Lung (tissue), 11 donors: ENCODE measurements at regions not wholly inside any gene's neighbourhood (a gene's known extent, or its start where the extent isn't known, plus 50 kb on each side); places are given as distances from the start of the nearest gene placed in this dataset.

Experiments used
- ATAC-seq: fragments of 200-7000 bp; cut with Tn5 transposase; one replicate; pipeline ENCODE4 v1.9.1; 2020; ENCODE audit warnings: moderate number of reproducible peaks; ENCODE audit not compliant: insufficient read depth, low FRiP score
- DNase-seq, 3 donors: peaks; one replicate each; pipeline ENCODE4 v3.0.0-alpha.2; 2013 to 2017
- H3K27ac ChIP-seq, 2 donors: one replicate each; pipeline ENCODE4 v1.5.1; 2013; ENCODE audit warnings: mild to moderate bottlenecking in 2 of 2, moderate library complexity in 2 of 2, control low read depth in 1 of 2, inconsistent platforms in 1 of 2, low read depth in 1 of 2, low read length in 1 of 2
- H3K27me3 ChIP-seq, 3 donors: one replicate each; pipeline ENCODE4 v1.5.1; 2013; ENCODE audit warnings: low read length in 2 of 3; ENCODE audit not compliant: control insufficient read depth in 3 of 3, insufficient read depth in 3 of 3
- H3K36me3 ChIP-seq, 4 donors: one replicate each; pipeline ENCODE4 v1.5.1; 2013; ENCODE audit warnings: low read length in 4 of 4, mild to moderate bottlenecking in 1 of 4, moderate library complexity in 1 of 4; ENCODE audit not compliant: control insufficient read depth in 4 of 4, insufficient read depth in 4 of 4
- H3K4me1 ChIP-seq, 5 donors: one replicate each; pipeline ENCODE4 v1.5.1; 2013; ENCODE audit warnings: low read length in 5 of 5, mild to moderate bottlenecking in 2 of 5, moderate library complexity in 1 of 5; ENCODE audit not compliant: control insufficient read depth in 5 of 5, insufficient read depth in 5 of 5
- H3K4me3 ChIP-seq: one replicate; pipeline ENCODE4 v1.5.1; 2013; ENCODE audit warnings: mild to moderate bottlenecking, control low read depth, moderate library complexity
- H3K9ac ChIP-seq, 2 donors: one replicate each; pipeline ENCODE4 v1.5.1; 2013; ENCODE audit warnings: low read length in 2 of 2, control low read depth in 1 of 2; ENCODE audit not compliant: insufficient read depth in 1 of 2
- H3K9me3 ChIP-seq, 4 donors: one replicate each; pipeline ENCODE4 v1.5.1; 2013; ENCODE audit warnings: low read length in 3 of 4, mild to moderate bottlenecking in 1 of 4, moderate library complexity in 1 of 4; ENCODE audit not compliant: control insufficient read depth in 4 of 4, insufficient read depth in 3 of 4
- CTCF ChIP-seq: IDR thresholded peaks from 2 replicates; pipeline ENCODE4 v1.5.1; 2012; ENCODE audit warnings: mild to moderate bottlenecking; ENCODE audit errors: control extremely low read depth, extremely low read depth
- WGBS, 2 donors: extraction: QIAGEN DNeasy Blood & Tissue Kit; methylation state at CpG; one replicate each; pipeline ENCODE4 v1.1.7; 2013; 5-methylcytosine and 5-hydroxymethylcytosine counted together
- donor health status: control.
- donor health status: control.
- donor health status: Bipolar disorder and iron deficiency.
- donor health status: healthy.
- donor health status: DM: yes; HTN: yes; CAD: no.

- Histone ChIP-seq H3K9ac (no peak overlapping the region), H3K4me1 (no peaks in the 10 kb centered on the region), H3K27ac (no peak overlapping the region), H3K27me3 (no peaks in the 10 kb centered on the region), H3K36me3 (no peaks in the 10 kb centered on the region), H3K4me3 (no peak overlapping the region), H3K9me3 (no peaks in the 10 kb centered on the region)
- TF ChIP-seq CTCF = no peak
- no peak for ATAC-seq
- 67 to 69% methylated on average over 2 of the region's 2 CpGs for whole genome bisulfite sequencing, 2 donors
- DNase-seq = no peak
Measured at GRCh38 chr7:51759985-51760384, 443.4 kb upstream of the COBL start.

GRCh38 chr7:51757960-51758359, 441.4 kb upstream of the COBL start:
- Histone ChIP-seq H3K9ac (no peak overlapping the region), H3K9me3 (no peaks in the 10 kb centered on the region), H3K36me3 (no peaks in the 10 kb centered on the region), H3K4me1 (no peaks in the 10 kb centered on the region), H3K4me3 (no peak overlapping the region), H3K27me3 (no peaks in the 10 kb centered on the region), H3K27ac (no peak overlapping the region)
- ATAC-seq (no peak), DNase-seq (no peak)
- TF ChIP-seq CTCF = no peak
- WGBS, 2 donors = 80 to 89% methylated on average over 6 of the region's 6 CpGs

- ATAC-seq (no peak), DNase-seq (peak in 2 of 3 donors; percentile 3 to 25)
- no peak for TF ChIP-seq CTCF
- Histone ChIP-seq H3K27me3 (no peaks in the 10 kb centered on the region), H3K4me1 (no peaks in the 10 kb centered on the region), H3K36me3 (no peaks in the 10 kb centered on the region), H3K9ac (no peak overlapping the region), H3K4me3 (no peak overlapping the region), H3K27ac (no peak overlapping the region), H3K9me3 (peaks cover 0 to 6% (median 5%) of the 10 kb centered on the region in 4 donors)
Measured at GRCh38 chr7:51732951-51733350, 416.3 kb upstream of the COBL start.

- H3K4me3 ChIP-seq = no peak overlapping the region
- peaks cover 0 to 6% (median 3%) of the 10 kb centered on the region in 4 donors for H3K9me3 ChIP-seq
- 59 to 61% methylated on average over 5 of the region's 5 CpGs for WGBS, 2 donors
- no peak for TF ChIP-seq CTCF
- no peaks in the 10 kb centered on the region for H3K36me3 ChIP-seq
- no peak for ATAC-seq
- no peak overlapping the region for H3K27ac ChIP-seq
- no peak for DNase-seq
- no peaks in the 10 kb centered on the region for H3K4me1 ChIP-seq
- no peaks in the 10 kb centered on the region for H3K27me3 ChIP-seq
- H3K9ac ChIP-seq = no peak overlapping the region
Measured at GRCh38 chr7:51732116-51732515, 415.5 kb upstream of the COBL start.
